Endothelial cell of umbilical vein (primary cell): ENCODE measurements at regions not wholly inside any gene's neighbourhood (a gene's known extent, or its start where the extent isn't known, plus 50 kb on each side); places are given as distances from the start of the nearest gene placed in this dataset.

Experiments
- BruUV-seq: library from RNA; stranded (reverse); fragments of 400-500 nt; replicated peaks from 2 replicates; lab custom pipeline; 2021; lab: Mats Ljungman, UMichigan
- CTCF ChIA-PET: fragments of 300-600, 350-600 bp; sonication (Branson Sonifier 250); formaldehyde crosslinking; loops from one replicate; lab custom pipeline; 2021; ENCODE audit warnings: antibody characterized with exemption, inconsistent platforms; lab: Charles Lee
- POLR2A ChIA-PET: fragments of 300-600, 350-600 bp; sonication (Branson Sonifier 250); formaldehyde crosslinking; loops from one replicate; lab custom pipeline; 2021; ENCODE audit warnings: antibody characterized with exemption, inconsistent platforms; lab: Charles Lee
- DNase-seq: peaks from one replicate; pipeline ENCODE4 v3.0.0-alpha.2; 2011; ENCODE audit warnings: low read depth, low spot score
- FAIRE-seq: peaks from 2 replicates; lab custom pipeline; 2011; peaks lifted over from hg19 to GRCh38; lab: Jason Lieb, UNC
- H2AFZ ChIP-seq: 2 replicates; pipeline ENCODE4 v1.6.0; 2012; ENCODE audit warnings: low read depth, low read length, control low read depth, inconsistent platforms
- H3K27ac ChIP-seq: 2 replicates; pipeline ENCODE4 v1.5.1; 2011; ENCODE audit warnings: low read depth, mild to moderate bottlenecking, control low read depth, low read length, moderate library complexity; ENCODE audit not compliant: insufficient read depth
- H3K27me3 ChIP-seq, 2 experiments: 2 replicates each; pipeline versions ENCODE4 v1.6.0 to v1.6.1; 2011; ENCODE audit warnings: low read length in 2 of 2, mixed read lengths in 1 of 2; ENCODE audit not compliant: control insufficient read depth in 2 of 2, insufficient read depth in 2 of 2
- H3K36me3 ChIP-seq, 2 experiments: 2 replicates in 1 of 2; 3 replicates in 1 of 2; pipeline ENCODE4 v1.5.1; 2011; ENCODE audit warnings: low read length in 2 of 2, mild to moderate bottlenecking in 1 of 2, moderate library complexity in 1 of 2; ENCODE audit not compliant: control insufficient read depth in 2 of 2, insufficient read depth in 2 of 2; ENCODE audit errors: extremely low read depth in 1 of 2
- H3K4me1 ChIP-seq: 3 replicates; pipeline ENCODE4 v1.5.1; 2011; ENCODE audit warnings: mild to moderate bottlenecking, low read length; ENCODE audit not compliant: control insufficient read depth, insufficient read depth; ENCODE audit errors: extremely low read depth
- H3K4me2 ChIP-seq: 2 replicates; pipeline ENCODE4 v1.6.1; 2011; ENCODE audit warnings: low read length, control low read depth, mixed read lengths; ENCODE audit not compliant: insufficient read depth
- H3K4me3 ChIP-seq, 3 experiments: fragments of 200-600 bp in 1 of 3; sonication (generic), shearing (Covaris generic) in 1 of 3; replicated peaks in 1 of 3; 2 replicates each; pipeline ENCODE4 v1.5.1; 2011 to 2016; ENCODE audit warnings: control low read depth in 3 of 3, low read length in 3 of 3, mild to moderate bottlenecking in 2 of 3, inconsistent platforms in 1 of 3, low read depth in 1 of 3, moderate library complexity in 1 of 3; ENCODE audit not compliant: insufficient read depth in 1 of 3
- H3K79me2 ChIP-seq: 2 replicates; pipeline ENCODE4 v1.6.0; 2012; ENCODE audit warnings: low read length, inconsistent platforms; ENCODE audit not compliant: control insufficient read depth, insufficient read depth
- H3K9ac ChIP-seq: replicated peaks from 2 replicates; pipeline ENCODE3; 2011; ENCODE audit warnings: low read length, control low read depth; ENCODE audit not compliant: insufficient read depth; ENCODE audit errors: extremely low read depth
- H3K9me1 ChIP-seq: replicated peaks from 3 replicates; pipeline ENCODE4 v1.6.0; 2011; ENCODE audit warnings: mild to moderate bottlenecking, low read length; ENCODE audit not compliant: control insufficient read depth, insufficient read depth; ENCODE audit errors: extremely low read depth
- H3K9me3 ChIP-seq: replicated peaks from 2 replicates; pipeline ENCODE4 v1.5.1; 2012; ENCODE audit warnings: low read length, inconsistent platforms; ENCODE audit not compliant: control insufficient read depth, insufficient read depth
- H4K20me1 ChIP-seq: replicated peaks from 2 replicates; pipeline ENCODE3; 2011; ENCODE audit warnings: mild to moderate bottlenecking, low read length; ENCODE audit not compliant: control insufficient read depth, insufficient read depth; ENCODE audit errors: extremely low read depth
- EZH2 ChIP-seq: IDR thresholded peaks from 2 replicates; pipeline ENCODE4 v1.6.1; 2012; ENCODE audit warnings: borderline replicate concordance, low read depth, mild to moderate bottlenecking, moderate library complexity, low read length, inconsistent platforms; ENCODE audit not compliant: severe bottlenecking
- FOS ChIP-seq: IDR thresholded peaks from 2 replicates; pipeline ENCODE4 v1.6.1; 2011; ENCODE audit warnings: mild to moderate bottlenecking, low read length, moderate library complexity, borderline replicate concordance; ENCODE audit not compliant: insufficient read depth
- GATA2 ChIP-seq: IDR thresholded peaks from 2 replicates; pipeline ENCODE4 v1.7.0; 2011; ENCODE audit warnings: low read depth, mild to moderate bottlenecking, moderate library complexity, mixed read lengths, low read length; ENCODE audit not compliant: insufficient read length, insufficient read depth
- JUN ChIP-seq: IDR thresholded peaks from 2 replicates; pipeline ENCODE4 v1.6.1; 2011; ENCODE audit warnings: borderline replicate concordance, low read depth; ENCODE audit not compliant: insufficient read length, insufficient read depth
- MAX ChIP-seq: IDR thresholded peaks from 2 replicates; pipeline ENCODE4 v1.6.1; 2011; ENCODE audit not compliant: insufficient read depth, insufficient read length
- MYC ChIP-seq: IDR thresholded peaks from one replicate; pipeline ENCODE4 v1.6.1; 2011; ENCODE audit warnings: mild to moderate bottlenecking, low read depth, low read length
- POLR2A ChIP-seq: IDR thresholded peaks from 2 replicates; pipeline ENCODE4 v1.6.1; 2012; ENCODE audit warnings: low read depth, mild to moderate bottlenecking, control low read depth, low read length
- POLR2AphosphoS5 ChIP-seq: IDR thresholded peaks from 2 replicates; pipeline ENCODE4 v1.6.1; 2012; ENCODE audit warnings: low read depth, mild to moderate bottlenecking, control low read depth, low read length, moderate library complexity; ENCODE audit not compliant: insufficient read depth
- dilution Hi-C: fragments of 300-500 bp; cut with MboI; formaldehyde crosslinking; loops from one replicate; pipeline ENCODE4 v1.15.0; 2019; ENCODE audit warnings: low sequenced_read_pairs; ENCODE audit not compliant: extremely low pct_ligation_motif_present
- intact Hi-C: fragments of 100-400 bp; cut with micrococcal nuclease; formaldehyde crosslinking; loops from one replicate; pipeline ENCODE4 v1.10.0; 2022
- TF ChIP-seq, protein P1 (sequence below), 2 donors: IDR thresholded peaks; 1 replicate in 1 of 2; 2 replicates in 1 of 2; pipeline ENCODE4 v1.5.1; 2011; ENCODE audit warnings: low read length in 2 of 2, mild to moderate bottlenecking in 2 of 2, moderate library complexity in 2 of 2, control low read depth in 1 of 2, inconsistent platforms in 1 of 2, low read depth in 1 of 2; ENCODE audit not compliant: insufficient read depth in 1 of 2; ENCODE audit errors: extremely low read depth in 1 of 2

DNA sequence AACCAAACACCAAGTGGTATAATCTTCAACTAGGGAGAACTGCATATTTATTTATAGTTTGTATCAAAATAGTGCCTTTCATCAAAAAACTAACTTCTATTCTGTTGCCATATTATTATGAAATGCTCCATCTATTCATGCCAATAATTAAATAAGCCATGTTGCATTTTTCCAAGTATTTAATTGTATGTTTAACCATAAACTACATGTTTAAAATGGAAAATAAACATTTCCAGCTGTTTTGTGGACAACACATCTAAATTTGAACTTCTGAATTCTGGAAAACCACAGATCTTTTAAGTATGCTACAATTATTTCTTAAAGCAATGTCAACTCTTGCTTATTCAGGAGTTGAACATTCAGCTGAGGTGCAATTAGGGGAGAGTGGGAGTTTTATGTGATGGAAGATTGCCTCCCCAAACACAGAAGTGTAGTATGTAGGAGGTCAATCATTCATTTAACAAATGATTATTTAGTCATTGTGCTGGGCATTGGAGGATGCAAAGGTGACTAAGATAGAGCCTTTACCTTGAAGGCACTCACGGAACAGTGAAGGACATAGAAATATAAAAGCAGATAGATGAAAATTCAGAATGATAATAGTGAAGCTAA lies 80.7 kb upstream of the PPP1R3C start:
- Histone ChIP-seq H3K9me1 (no peaks in the 10 kb centered on the region), H3K9me3 (no peaks in the 10 kb centered on the region), H3K4me1 (peaks cover 7% of the 10 kb centered on the region), H3K9ac (no peak overlapping the region), H4K20me1 (no peaks in the 10 kb centered on the region), H3K4me2 (no peak overlapping the region), H3K27me3 (peaks cover 21 to 40% of the 10 kb centered on the region in 2 experiments), H3K36me3 (no peaks in the 10 kb centered on the region), H3K4me3 (no peak overlapping the region), H3K79me2 (no peaks in the 10 kb centered on the region), H3K27ac (no peak overlapping the region), H2AFZ (no peak overlapping the region)
- DNase-seq (no peak), FAIRE-seq (no peak)
- no TSS peak for BruUV-seq
- ChIA-PET POLR2A (no interaction called here), CTCF (no interaction called here)
- TF ChIP-seq MYC (no peak), FOS (no peak), GATA2 (no peak), JUN (no peak)
- intact Hi-C loops (no loop called here), dilution Hi-C loops (no loop called here)

- Histone ChIP-seq H3K9me1 (no peaks in the 10 kb centered on the region), H2AFZ (no peak overlapping the region), H3K27ac (no peak overlapping the region), H3K4me1 (peaks cover 7% of the 10 kb centered on the region), H3K9ac (no peak overlapping the region), H3K36me3 (no peaks in the 10 kb centered on the region), H4K20me1 (no peaks in the 10 kb centered on the region), H3K27me3 (peaks cover 29 to 55% of the 10 kb centered on the region in 2 experiments), H3K4me2 (no peak overlapping the region), H3K4me3 (no peak overlapping the region), H3K9me3 (no peaks in the 10 kb centered on the region), H3K79me2 (no peaks in the 10 kb centered on the region)
- CTCF ChIA-PET: no interaction called here
- DNase-seq: no peak
- POLR2A ChIA-PET: no interaction called here
- BruUV-seq: no TSS peak
- no peak for TF ChIP-seq POLR2A
- no peak for TF ChIP-seq GATA2
- no peak for TF ChIP-seq MYC
- no peak for TF ChIP-seq EZH2
- TF ChIP-seq MAX: no peak
- TF ChIP-seq, protein P1, sequence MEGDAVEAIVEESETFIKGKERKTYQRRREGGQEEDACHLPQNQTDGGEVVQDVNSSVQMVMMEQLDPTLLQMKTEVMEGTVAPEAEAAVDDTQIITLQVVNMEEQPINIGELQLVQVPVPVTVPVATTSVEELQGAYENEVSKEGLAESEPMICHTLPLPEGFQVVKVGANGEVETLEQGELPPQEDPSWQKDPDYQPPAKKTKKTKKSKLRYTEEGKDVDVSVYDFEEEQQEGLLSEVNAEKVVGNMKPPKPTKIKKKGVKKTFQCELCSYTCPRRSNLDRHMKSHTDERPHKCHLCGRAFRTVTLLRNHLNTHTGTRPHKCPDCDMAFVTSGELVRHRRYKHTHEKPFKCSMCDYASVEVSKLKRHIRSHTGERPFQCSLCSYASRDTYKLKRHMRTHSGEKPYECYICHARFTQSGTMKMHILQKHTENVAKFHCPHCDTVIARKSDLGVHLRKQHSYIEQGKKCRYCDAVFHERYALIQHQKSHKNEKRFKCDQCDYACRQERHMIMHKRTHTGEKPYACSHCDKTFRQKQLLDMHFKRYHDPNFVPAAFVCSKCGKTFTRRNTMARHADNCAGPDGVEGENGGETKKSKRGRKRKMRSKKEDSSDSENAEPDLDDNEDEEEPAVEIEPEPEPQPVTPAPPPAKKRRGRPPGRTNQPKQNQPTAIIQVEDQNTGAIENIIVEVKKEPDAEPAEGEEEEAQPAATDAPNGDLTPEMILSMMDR (IDR thresholded peaks at IDR 0.05; ENCODE audit: extremely low read depth in 1 of 2, insufficient read depth in 1 of 2, low read depth in 1 of 2, low read length in 2 of 2): no peak
- no peak for TF ChIP-seq JUN
- no peak for TF ChIP-seq FOS
- no peak for TF ChIP-seq POLR2AphosphoS5
- dilution Hi-C loops (no loop called here), intact Hi-C loops (no loop called here)
- no peak for FAIRE-seq
Observed at GRCh38 chr10:91711885-91712680, 79.2 kb upstream of the PPP1R3C start.
